ENCODE measurements at regions not wholly inside any gene's neighbourhood (a gene's known extent, or its start where the extent isn't known, plus 50 kb on each side); places are given as distances from the start of the nearest gene placed in this dataset.
A peak's percentile ranks its signal among the peaks of the same experiment; 100 is the strongest.
"Not testable (repeated sequence)": the region's sequence is repeated elsewhere in the genome, so short reads cannot be mapped to it uniquely, and the experiment has no call there.

DNA sequence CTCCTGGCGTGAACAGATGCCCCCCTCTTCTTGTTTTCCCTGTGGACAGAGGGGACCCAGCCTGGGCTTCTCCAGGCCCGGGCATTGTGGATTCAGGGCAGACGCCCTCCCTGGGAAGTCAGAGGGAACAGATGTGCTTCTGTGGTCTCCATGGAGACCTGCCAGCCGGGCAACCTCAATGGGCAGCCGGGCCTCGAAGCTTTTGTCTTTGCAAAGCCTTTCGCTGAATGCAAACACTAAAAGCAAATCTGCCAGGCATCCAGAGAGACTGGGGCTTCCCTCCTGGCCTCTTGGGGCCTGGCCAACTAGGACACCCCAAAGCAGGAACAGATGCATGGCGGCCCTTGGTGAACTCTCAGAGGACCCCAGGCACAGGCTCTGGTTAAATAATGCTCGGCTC lies 370.0 kb upstream of the SULF2 start:
- no peak for DNase-seq (ENCODE audit: low spot score)

GRCh38 chr20:48154040-48154765 lies 368.9 kb upstream of the SULF2 start:
- DNase-seq (ENCODE audit: low spot score) = no peak

DNA sequence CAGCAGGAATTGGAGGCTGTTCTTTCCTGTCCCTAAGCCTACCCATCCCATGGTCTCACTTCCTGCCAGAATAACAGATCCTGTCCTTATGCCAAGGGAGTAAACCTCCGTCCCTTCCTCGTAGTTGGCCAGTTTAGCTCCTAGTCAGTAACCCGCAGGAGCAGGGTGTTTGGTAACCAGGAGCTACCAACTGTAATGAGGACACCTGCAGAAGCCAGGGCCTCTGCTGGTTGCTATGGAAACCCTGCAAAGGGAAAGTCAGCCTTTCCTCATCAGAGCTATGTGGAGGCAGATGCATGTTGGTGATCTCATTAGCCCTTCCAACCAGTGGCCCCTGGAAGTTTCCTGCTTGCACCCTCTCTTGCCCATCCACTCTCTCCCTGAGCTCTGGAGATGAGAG lies 368.2 kb upstream of the SULF2 start:
- no peak for DNase-seq (ENCODE audit: low spot score)

- DNase-seq (ENCODE audit: low spot score) = no peak
Measured at GRCh38 chr20:48153103-48153502, 367.8 kb upstream of the SULF2 start.

DNA sequence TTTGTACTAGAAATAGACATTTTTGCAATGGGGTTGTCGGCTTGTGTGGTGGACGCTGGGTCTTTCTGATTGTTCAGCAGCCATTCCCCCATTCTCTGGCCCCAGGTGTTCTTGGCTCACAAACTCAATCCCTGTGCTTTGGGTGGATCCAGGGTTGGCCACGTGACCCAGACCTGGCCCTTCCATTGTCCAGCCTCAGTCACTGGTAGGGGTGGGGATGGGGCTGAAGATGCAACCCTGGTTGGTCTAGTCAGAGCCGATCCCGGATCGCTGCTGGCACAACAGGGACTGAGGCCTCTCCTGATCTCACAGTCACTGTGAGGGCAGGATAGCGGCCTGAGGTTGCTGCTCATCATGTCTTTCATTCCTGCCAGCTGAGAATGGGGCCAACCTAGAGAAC lies 365.3 kb upstream of the SULF2 start:
- DNase-seq (ENCODE audit: low spot score) = no peak

DNA sequence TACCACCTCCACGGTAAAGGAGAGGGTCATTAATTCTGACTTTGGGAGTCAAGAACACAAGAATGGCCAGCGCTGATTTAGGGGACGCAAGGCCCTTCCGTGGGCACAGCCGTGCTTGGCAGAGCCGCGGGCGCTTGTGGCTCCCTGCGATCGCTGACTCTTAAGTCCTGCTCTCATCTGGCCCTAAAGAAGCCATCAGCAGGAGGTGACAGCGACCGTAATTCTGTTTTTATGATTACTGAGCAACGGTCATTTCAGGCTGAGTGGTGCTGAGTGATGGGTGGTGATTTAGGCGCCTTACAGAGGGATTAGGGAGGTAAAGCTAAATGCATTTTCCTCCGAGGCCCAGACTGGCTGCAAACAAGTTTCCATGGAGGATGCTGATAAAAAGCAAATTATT lies 364.6 kb upstream of the SULF2 start:
- no peak for DNase-seq (ENCODE audit: low spot score)

GRCh38 chr20:48148916-48149672 lies 363.8 kb upstream of the SULF2 start:
- DNase-seq (ENCODE audit: low spot score) = no peak

- no peak for DNase-seq (ENCODE audit: low spot score)
Measured at GRCh38 chr20:48148020-48148419, 362.7 kb upstream of the SULF2 start.

DNA sequence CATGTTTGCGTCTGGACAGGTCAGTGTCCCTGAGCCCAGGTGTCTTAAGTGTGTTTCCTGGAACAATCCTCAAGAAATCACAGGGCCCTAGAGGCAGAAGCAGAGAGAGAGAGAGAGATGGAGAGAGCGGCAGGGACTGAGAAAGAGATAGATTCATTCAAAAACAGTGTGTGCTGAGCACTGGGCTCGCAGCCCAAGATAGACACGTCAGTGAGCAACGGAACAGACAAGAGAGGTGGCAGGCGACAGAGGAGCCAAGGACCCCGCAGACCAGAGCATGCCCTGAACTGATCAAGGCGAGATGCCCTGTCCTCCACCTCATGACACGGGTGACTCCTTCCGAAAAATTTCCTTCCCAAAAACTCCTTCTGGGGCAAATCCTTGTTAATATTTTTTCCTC lies 362.0 kb upstream of the SULF2 start:
- DNase-seq (ENCODE audit: low spot score) = no peak

- no peak for DNase-seq (ENCODE audit: low spot score)
Measured at GRCh38 chr20:48146877-48147276, 361.6 kb upstream of the SULF2 start.

DNA sequence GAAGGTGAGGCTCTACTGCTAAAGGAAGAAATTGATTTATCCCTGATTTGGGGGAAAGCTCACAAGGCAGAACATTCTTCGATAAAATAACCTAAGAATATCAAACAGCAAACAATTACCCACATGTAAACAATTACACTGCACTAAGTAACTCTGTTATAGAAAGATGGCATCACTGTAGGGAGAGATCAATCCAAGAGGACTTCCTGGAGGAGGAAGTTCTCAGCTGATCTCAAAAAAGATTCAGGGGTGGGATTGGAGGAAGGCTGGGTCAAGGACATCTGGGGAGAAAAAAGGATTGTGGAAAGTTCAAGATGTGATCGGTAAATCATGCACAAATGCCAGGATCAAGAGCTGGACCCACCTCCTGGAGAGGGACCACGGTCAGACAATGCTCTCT lies 361.0 kb upstream of the SULF2 start:
- DNase-seq (ENCODE audit: low spot score) = no peak

DNA sequence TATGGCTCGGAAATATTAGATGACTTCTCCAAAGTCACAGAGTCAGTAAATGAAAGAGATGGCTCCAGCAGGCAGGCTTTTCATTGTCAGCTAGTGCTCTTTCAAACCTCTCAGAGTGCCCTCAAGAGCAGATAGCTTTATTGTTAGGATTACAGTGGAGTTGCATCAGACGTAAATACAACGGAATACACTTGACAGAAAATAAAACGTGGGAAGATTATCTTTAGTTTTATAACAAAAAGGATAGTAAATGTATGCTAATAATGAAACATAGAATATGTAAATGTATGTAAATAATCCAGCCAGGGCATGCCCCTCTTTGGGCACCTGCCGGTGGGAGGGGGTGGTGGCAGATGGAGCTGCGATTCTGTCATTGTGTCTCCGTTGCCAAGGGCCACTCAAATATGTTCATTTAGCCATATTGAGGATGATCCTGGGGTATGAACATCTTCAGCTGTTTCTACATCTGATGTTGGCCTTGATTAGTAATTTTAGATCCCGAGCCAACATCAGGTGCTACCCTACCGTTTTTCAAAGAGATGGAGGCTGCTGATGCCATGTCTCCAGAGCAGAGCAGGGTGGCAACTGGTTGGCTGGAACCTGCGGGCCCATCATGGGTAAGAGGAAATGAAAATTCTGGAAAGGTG lies 358.3 kb upstream of the SULF2 start:
- DNase-seq (ENCODE audit: low spot score) = no peak

GRCh38 chr20:48142516-48142773 lies 357.2 kb upstream of the SULF2 start:
- DNase-seq (ENCODE audit: low spot score) = no peak

DNA sequence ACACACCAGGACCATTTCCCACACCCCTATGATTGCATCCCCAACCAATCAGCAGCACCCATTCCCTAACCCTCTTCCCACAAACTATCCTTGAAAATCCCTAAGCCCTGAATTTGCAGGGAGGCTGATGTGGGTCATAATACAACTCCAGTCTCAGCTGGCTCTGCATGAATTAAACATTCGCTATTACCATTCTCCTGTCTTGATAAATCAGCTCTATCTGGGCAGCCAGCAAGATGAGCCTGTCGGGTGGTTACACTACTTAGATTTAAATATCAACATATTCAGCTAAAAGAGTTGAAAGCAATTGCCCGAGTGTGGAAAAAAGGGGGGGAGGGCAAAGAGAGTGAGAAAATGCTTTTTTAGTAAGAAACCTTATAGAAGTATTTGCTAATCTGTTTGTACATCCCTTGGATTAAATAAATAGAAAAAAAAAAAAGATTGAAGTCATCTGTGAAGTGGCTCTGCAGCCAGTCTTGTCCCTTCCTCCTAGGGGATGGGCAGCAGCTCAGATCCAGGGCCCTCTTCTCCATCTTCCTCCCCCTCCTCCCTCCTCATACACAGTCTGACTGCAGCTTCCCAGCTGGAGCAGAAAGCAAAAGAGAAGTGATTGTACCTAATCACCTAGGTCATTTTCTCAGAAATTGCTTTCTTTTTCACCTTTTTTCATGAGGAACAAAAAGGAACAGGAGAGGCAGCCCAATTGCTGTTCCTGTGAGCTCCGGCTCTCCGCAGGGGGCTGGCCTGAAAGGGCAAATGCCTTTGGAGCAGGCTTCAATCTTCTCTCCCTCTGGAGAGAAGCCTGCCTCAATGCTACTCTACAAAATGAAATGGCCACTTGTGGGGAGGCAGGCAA lies 356.6 kb upstream of the SULF2 start:
- DNase-seq (ENCODE audit: low spot score) = no peak

DNA sequence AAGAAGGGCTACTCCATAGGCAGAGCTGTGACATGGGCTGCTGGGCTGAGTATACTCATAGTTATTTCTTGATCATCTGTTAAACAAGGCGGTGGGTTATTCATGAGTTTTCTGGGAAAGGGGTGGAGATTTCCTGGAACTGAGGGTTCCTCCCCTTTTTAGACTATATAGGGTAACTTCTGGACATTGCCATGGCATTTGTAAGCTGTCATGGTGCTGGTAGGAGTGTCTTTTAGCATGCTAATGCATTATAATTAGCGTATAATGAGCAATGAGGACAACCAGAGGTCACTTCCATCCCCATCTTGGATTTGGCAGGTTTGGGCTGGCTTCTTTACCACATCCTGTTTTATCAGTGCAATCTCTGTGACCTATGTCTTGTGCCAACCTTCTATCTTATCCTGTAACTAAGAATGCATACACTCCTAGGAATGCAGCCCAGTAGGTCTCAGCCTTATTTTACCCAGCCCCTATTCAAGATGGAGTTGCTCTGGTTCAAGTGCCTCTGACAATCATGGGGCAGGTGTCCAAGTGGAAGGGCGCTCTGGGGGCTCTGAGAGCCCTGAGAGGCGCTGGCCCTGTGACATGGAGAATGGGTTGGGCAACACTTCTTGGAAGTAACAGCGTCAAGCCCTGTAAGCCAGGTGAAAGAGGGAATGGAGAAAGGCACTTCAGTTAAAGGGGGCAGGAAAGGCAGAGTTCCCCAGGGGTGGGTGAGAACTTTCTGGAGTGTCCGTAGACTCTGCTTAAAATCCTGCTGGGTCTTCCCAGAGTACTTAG lies 354.2 kb upstream of the SULF2 start:
- no peak for DNase-seq (ENCODE audit: low spot score)

DNA sequence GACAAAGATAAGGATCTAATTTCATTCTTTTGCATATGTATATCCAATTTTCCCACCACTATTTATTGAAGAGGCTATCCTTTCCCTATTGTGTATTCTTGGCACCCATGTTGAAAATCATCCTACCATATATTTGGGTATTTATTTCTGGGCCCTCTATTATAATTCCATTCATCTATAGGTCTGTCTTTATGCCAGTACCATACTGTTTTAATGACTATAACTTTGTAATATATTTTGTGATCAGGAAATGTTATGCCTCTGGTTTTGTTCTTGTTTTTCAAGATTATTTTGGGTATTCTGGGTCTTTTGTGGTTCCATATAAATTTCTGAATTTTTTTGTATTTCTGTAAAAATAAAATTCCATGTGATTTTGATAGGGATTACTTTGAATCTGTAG lies 347.6 kb upstream of the SULF2 start:
- DNase-seq (ENCODE audit: low spot score) = no peak

- DNase-seq (ENCODE audit: low spot score) = no peak
Measured at GRCh38 chr20:48131581-48131980, 346.3 kb upstream of the SULF2 start.

GRCh38 chr20:48129345-48129942 lies 344.2 kb upstream of the SULF2 start:
- no peak for DNase-seq (ENCODE audit: low spot score)

DNA sequence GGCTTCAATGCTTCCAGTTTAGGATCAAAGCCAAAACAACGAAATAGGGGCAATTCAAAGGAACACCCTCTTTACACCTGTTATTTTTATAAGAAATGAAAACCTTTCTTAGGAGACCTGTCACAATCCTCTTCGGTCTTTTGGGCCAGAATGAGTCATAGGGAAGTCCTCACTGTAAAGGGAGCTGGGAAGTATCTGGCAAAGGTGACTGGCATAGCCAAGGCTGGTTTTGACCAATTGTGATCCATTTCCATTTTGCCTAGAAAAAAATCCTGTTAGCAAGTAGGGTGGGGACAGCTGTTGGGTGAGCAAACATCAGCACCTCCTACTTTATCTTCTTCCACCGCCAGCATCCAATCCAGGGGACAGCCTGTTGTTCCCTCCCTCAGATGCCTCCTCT lies 343.2 kb upstream of the SULF2 start:
- no peak for DNase-seq (ENCODE audit: low spot score)

DNA sequence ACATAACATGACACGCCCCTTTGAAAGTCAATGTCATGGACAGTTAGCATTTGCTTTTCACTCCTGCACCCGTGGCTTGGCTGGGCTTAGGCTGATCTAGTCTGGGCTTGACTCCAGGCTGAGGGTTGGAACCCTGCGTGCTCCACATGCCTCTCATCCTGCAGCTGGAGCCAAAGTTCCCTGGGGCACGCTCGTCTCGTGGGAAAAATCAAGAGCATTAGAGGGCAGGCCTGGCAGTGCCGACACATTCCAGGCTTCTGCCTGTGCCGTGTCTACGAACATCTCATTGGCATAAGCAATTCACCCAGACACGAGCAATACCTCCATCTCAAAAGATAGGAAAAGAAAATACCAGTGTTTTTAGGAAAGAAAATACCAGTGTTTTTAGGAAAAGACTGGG lies 342.7 kb upstream of the SULF2 start:
- peak; percentile 34 for DNase-seq (ENCODE audit: low spot score)

- DNase-seq (ENCODE audit: low spot score) = not testable (repeated sequence)
Measured at GRCh38 chr20:48127133-48127532, 341.9 kb upstream of the SULF2 start.

Data from mucosa of gallbladder (tissue), 1 donor.